ENCODE measurements at regions not wholly inside any gene's neighbourhood (a gene's known extent, or its start where the extent isn't known, plus 50 kb on each side); places are given as distances from the start of the nearest gene placed in this dataset.

DNA sequence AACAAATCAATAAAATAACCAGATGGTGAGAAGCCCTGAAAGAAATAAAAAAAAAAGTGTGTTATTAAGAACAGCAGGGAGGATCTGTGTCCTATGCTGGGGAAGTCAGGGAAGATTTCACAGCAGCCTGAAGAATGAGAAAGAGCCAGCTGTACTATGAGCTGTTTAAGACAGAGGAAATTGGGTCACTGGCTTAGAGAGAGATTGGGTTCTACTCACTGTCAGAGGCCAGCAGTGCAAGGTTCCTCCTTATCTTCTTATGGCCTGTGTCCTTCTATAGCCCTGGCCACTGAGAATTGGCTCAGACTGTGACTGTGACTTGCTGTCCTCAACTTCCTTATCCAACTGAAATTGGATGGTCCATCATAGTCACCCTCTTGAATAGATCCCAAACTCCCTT lies 54.8 kb upstream of the FDX1 start:
- H3K36me3 Mint-ChIP-seq (ENCODE audit: low read depth), result no peaks in the 10 kb centered on the region
- H3K27ac Mint-ChIP-seq, result no peak overlapping the region
- peaks cover 26% of the 10 kb centered on the region for H3K4me1 Mint-ChIP-seq
- H3K4me3 Mint-ChIP-seq, result no peak overlapping the region
- intact Hi-C loops (cut with micrococcal nuclease), result loop anchor here (5.0 kb wide), 2 partner anchors 283 to 857 kb away; partner anchors contain the start of gene ZC3H12C
- H3K27me3 Mint-ChIP-seq, result no peaks in the 10 kb centered on the region
- no peaks in the 10 kb centered on the region for H3K9me3 Mint-ChIP-seq
- no peak for DNase-seq

DNA sequence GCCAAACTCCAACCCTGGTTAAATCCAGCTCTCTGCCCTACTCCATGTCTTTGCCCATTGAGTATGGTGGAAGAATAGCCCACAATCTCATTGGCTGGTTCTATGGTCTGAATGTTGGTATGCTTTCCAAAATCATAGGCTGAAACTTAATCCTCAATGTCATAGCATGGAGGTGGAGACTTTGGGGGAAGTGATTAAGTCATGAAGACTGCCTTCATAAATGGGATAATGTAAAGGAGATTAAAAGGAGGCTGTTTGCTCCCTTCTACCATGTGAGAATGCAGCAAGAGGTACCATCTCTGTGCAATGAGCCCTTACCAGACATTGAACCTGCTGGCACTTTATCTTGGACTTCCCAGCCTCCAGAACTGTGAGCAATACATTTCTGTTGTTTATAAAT lies 54.4 kb upstream of the FDX1 start:
- intact Hi-C loops (cut with micrococcal nuclease), result loop anchor here (5.0 kb wide), 1 partner anchor 857 kb away; no protein-coding TSS in a partner anchor
- no peaks in the 10 kb centered on the region for H3K27me3 Mint-ChIP-seq
- no peak overlapping the region for H3K27ac Mint-ChIP-seq
- DNase-seq, result no peak
- no peak overlapping the region for H3K4me3 Mint-ChIP-seq
- no peaks in the 10 kb centered on the region for H3K9me3 Mint-ChIP-seq
- H3K4me1 Mint-ChIP-seq, result peaks cover 26% of the 10 kb centered on the region
- H3K36me3 Mint-ChIP-seq (ENCODE audit: low read depth), result no peaks in the 10 kb centered on the region

DNA sequence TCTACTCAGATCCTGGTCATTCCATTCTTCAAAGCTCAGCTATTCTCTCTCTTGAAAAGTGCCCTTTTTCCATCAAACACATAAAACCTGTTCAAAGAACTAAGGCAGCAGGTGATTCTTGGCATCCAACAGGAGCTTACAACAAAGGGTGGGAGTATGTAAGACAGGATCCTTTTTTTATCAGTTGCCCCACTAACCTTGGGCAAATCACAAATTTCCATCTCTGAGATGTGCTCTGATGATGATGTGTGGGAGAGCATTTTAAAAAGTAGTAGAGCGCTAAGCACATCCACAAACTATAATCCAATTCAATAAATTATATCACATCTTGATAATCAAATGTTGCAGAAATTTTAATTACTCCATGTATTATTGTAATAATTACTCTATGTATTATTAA lies 53.7 kb upstream of the FDX1 start:
- H3K4me1 Mint-ChIP-seq, result peaks cover 26% of the 10 kb centered on the region

DNA sequence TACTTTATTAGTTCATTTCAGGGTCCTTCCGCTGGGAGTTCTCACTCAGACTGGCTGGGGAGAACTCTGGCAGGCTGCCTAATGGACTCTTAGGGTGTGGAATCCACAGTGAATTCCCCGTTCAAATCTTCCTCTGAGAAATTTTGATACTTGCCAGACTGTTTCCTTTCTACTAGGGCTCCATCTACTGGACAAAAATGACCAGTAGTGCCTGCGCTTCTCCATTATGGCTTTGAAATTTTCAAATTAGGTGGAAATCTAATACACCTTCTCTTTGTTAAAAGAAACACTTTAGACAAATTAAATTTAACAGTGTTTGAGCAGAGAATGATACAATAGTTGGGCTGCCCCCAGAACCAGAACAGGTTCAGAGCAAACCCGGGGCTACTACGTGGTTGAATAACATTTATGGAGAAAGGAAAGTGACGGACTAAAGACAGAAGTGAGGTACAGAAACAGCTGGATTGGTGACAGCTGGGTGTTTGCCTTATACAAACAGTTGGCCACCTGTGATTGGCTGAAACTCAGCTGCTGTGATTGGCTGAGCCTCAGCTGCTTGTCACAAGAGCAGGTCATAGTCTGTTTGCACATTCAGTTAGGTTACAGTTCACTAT lies 52.9 kb upstream of the FDX1 start:
- intact Hi-C loops (cut with micrococcal nuclease), result loop anchor here (1.0 to 5.0 kb wide), 4 partner anchors 56 to 855 kb away; no protein-coding TSS in a partner anchor
- DNase-seq, result peak; percentile 82
- H3K36me3 Mint-ChIP-seq (ENCODE audit: low read depth), result no peaks in the 10 kb centered on the region
- peaks cover 24% of the 10 kb centered on the region for H3K4me1 Mint-ChIP-seq
- H3K4me3 Mint-ChIP-seq, result no peak overlapping the region
- H3K27ac Mint-ChIP-seq, result no peak overlapping the region
- no peaks in the 10 kb centered on the region for H3K9me3 Mint-ChIP-seq
- no peaks in the 10 kb centered on the region for H3K27me3 Mint-ChIP-seq

More for the DNA sequence above, 53.7 kb upstream of the FDX1 start:
- H3K27me3 Mint-ChIP-seq, result no peaks in the 10 kb centered on the region
- no peak for DNase-seq
- intact Hi-C loops (cut with micrococcal nuclease), result loop anchor here (1.0 to 5.0 kb wide), 4 partner anchors 57 to 856 kb away; no protein-coding TSS in a partner anchor
- no peak overlapping the region for H3K4me3 Mint-ChIP-seq
- H3K9me3 Mint-ChIP-seq, result no peaks in the 10 kb centered on the region
- H3K36me3 Mint-ChIP-seq (ENCODE audit: low read depth), result no peaks in the 10 kb centered on the region
- H3K27ac Mint-ChIP-seq, result no peak overlapping the region

GRCh38 chr11:110377434-110377833 lies 52.3 kb upstream of the FDX1 start:
- no peak overlapping the region for H3K4me3 Mint-ChIP-seq
- intact Hi-C loops (cut with micrococcal nuclease), result loop anchor here (5.0 kb wide), 1 partner anchor 855 kb away; no protein-coding TSS in a partner anchor
- H3K9me3 Mint-ChIP-seq, result no peaks in the 10 kb centered on the region
- no peaks in the 10 kb centered on the region for H3K36me3 Mint-ChIP-seq (ENCODE audit: low read depth)
- no peak overlapping the region for H3K27ac Mint-ChIP-seq
- no peaks in the 10 kb centered on the region for H3K27me3 Mint-ChIP-seq
- DNase-seq, result no peak
- peaks cover 24% of the 10 kb centered on the region for H3K4me1 Mint-ChIP-seq

GRCh38 chr11:110379261-110379660 lies 50.5 kb upstream of the FDX1 start:
- no peak overlapping the region for H3K4me3 Mint-ChIP-seq
- DNase-seq, result no peak
- intact Hi-C loops (cut with micrococcal nuclease), result loop anchor here (5.0 kb wide), 1 partner anchor 853 kb away; no protein-coding TSS in a partner anchor
- H3K4me1 Mint-ChIP-seq, result peaks cover 14% of the 10 kb centered on the region
- no peaks in the 10 kb centered on the region for H3K36me3 Mint-ChIP-seq (ENCODE audit: low read depth)
- no peaks in the 10 kb centered on the region for H3K27me3 Mint-ChIP-seq
- H3K9me3 Mint-ChIP-seq, result peaks cover 3% of the 10 kb centered on the region
- no peak overlapping the region for H3K27ac Mint-ChIP-seq

DNA sequence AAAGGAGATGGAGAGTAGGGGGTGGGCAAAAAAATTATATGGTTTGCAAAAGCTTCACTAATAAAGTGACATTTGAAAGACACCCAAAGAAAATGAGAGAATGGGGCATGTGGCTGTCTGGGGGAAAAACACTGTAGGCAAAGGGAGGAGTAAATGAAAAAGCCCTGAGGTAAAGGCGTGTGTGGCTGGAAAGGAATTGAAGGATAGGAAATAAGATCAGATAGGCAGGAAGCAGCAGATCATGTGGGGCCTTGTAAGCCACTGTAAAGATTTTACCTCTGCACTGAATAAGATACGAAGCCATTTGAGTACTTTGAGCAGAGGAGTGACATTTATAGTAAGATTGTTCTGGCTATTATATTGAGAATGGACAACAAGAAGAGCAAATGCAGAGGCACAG lies 49.8 kb upstream of the FDX1 start:
- Mint-ChIP-seq H3K4me1 (peaks cover 10% of the 10 kb centered on the region), H3K9me3 (peaks cover 5% of the 10 kb centered on the region), H3K27me3 (no peaks in the 10 kb centered on the region), H3K27ac (no peak overlapping the region), H3K4me3 (no peak overlapping the region), H3K36me3 (ENCODE audit: low read depth) (no peaks in the 10 kb centered on the region)
- no peak for DNase-seq
- intact Hi-C loops (cut with micrococcal nuclease), result loop anchor here (5.0 kb wide), 1 partner anchor 852 kb away; no protein-coding TSS in a partner anchor

Measured in activated CD4-positive, alpha-beta T cell treated with anti-CD3 and anti-CD28 coated beads, Interleukin-2, amount 10 ng/mL, durations not matched to agents 24 days and 14 days (primary cell).